Neural cell (in vitro differentiated cells): ENCODE measurements at regions not wholly inside any gene's neighbourhood (a gene's known extent, or its start where the extent isn't known, plus 50 kb on each side); places are given as distances from the start of the nearest gene placed in this dataset.

Experiments used
- H2AFZ ChIP-seq: fragments of 200-600, 300-800 bp; sonication (generic), shearing (Covaris generic); 2 replicates; pipeline ENCODE4 v1.6.0; 2014; ENCODE audit warnings: low read depth, mild to moderate bottlenecking, antibody characterized with exemption, low read length, moderate library complexity
- H3F3A ChIP-seq: fragments of 200-600 bp; shearing (Covaris generic); 2 replicates; pipeline ENCODE4 v1.6.1; 2016; ENCODE audit warnings: mild to moderate bottlenecking, moderate library complexity, mixed read lengths, antibody characterized with exemption, low read length; ENCODE audit not compliant: insufficient read depth, poor library complexity, severe bottlenecking
- H3K27ac ChIP-seq: fragments of 200-600, 300-800 bp; sonication (generic), shearing (Covaris generic); 2 replicates; pipeline ENCODE4 v1.5.1; 2014; ENCODE audit warnings: mild to moderate bottlenecking, low read length, moderate library complexity
- H3K27me3 ChIP-seq: fragments of 300-800, 200-600 bp; sonication (generic), shearing (Covaris generic); 2 replicates; pipeline ENCODE4 v1.6.0; 2014; ENCODE audit warnings: mild to moderate bottlenecking, low read depth, low read length, moderate library complexity; ENCODE audit not compliant: insufficient read depth
- H3K36me3 ChIP-seq: fragments of 300-800, 200-600 bp; sonication (generic), shearing (Covaris generic); 2 replicates; pipeline ENCODE4 v1.5.1; 2014; ENCODE audit warnings: mild to moderate bottlenecking, antibody characterized with exemption, low read length, moderate library complexity; ENCODE audit not compliant: insufficient read depth
- H3K4me2 ChIP-seq: fragments of 300-800, 200-600 bp; sonication (generic), shearing (Covaris generic); 2 replicates; pipeline ENCODE4 v1.6.0; 2014; ENCODE audit warnings: mild to moderate bottlenecking, low read length
- H3K4me3 ChIP-seq: fragments of 300-800, 200-600 bp; sonication (generic), shearing (Covaris generic); 2 replicates; pipeline ENCODE4 v1.5.1; 2014; ENCODE audit warnings: mild to moderate bottlenecking, low read length, moderate library complexity
- H3K79me2 ChIP-seq: fragments of 200-600 bp; shearing (Covaris generic); replicated peaks from 2 replicates; pipeline ENCODE4 v1.6.0; 2014; ENCODE audit warnings: mild to moderate bottlenecking, low read length, moderate library complexity; ENCODE audit not compliant: insufficient read depth
- H3K9ac ChIP-seq: fragments of 300-800, 200-600 bp; sonication (generic), shearing (Covaris generic); 2 replicates; pipeline ENCODE4 v1.6.1; 2016; ENCODE audit warnings: mild to moderate bottlenecking, low read length, mixed read lengths
- H3K9me2 ChIP-seq: fragments of 200-600 bp; shearing (Covaris generic); 2 replicates; pipeline ENCODE4 v1.6.1; 2016; ENCODE audit warnings: mild to moderate bottlenecking, low read length, mixed read lengths; ENCODE audit not compliant: insufficient read depth
- H3K9me3 ChIP-seq: fragments of 200-600, 300-800 bp; sonication (generic), shearing (Covaris generic); 2 replicates; pipeline ENCODE4 v1.6.1; 2016; ENCODE audit warnings: mild to moderate bottlenecking, mixed run types, low read length, moderate library complexity, mixed read lengths
- H4K20me1 ChIP-seq: fragments of 200-600 bp; shearing (Covaris generic); 2 replicates; pipeline ENCODE4 v1.6.1; 2016; ENCODE audit warnings: mild to moderate bottlenecking, mixed run types; ENCODE audit not compliant: insufficient read depth
- CTCF ChIP-seq: fragments of 450-650 bp; IDR thresholded peaks from 2 replicates; pipeline ENCODE4 v1.5.1; 2014; ENCODE audit warnings: antibody characterized with exemption, mild to moderate bottlenecking, moderate library complexity; ENCODE audit not compliant: poor library complexity, severe bottlenecking
- EP300 ChIP-seq: fragments of 450-650 bp; conservative IDR thresholded peaks from 2 replicates; pipeline ENCODE4 v1.6.1; 2014; ENCODE audit warnings: antibody characterized with exemption, mild to moderate bottlenecking, moderate library complexity; ENCODE audit not compliant: poor library complexity, severe bottlenecking
- EZH2 ChIP-seq: fragments of 200-600, 300-800 bp; shearing (Covaris generic), sonication (generic); IDR thresholded peaks from 2 replicates; pipeline ENCODE4 v1.6.1; 2014; ENCODE audit warnings: antibody characterized with exemption, low read length, borderline replicate concordance, mild to moderate bottlenecking; ENCODE audit not compliant: insufficient read depth, poor library complexity, severe bottlenecking
- MXI1 ChIP-seq: fragments of 450-650 bp; conservative IDR thresholded peaks from 2 replicates; pipeline ENCODE4 v1.6.1; 2014; ENCODE audit warnings: antibody characterized with exemption, mild to moderate bottlenecking; ENCODE audit not compliant: poor library complexity, severe bottlenecking
- POLR2AphosphoS5 ChIP-seq: IDR thresholded peaks from 2 replicates; pipeline ENCODE4 v1.6.1; 2012
- RAD21 ChIP-seq: fragments of 450-650 bp; conservative IDR thresholded peaks from 2 replicates; pipeline ENCODE4 v1.6.1; 2014; ENCODE audit warnings: antibody characterized with exemption, mild to moderate bottlenecking, moderate library complexity
- SMC3 ChIP-seq: fragments of 450-650 bp; conservative IDR thresholded peaks from 2 replicates; pipeline ENCODE4 v1.6.1; 2014; ENCODE audit warnings: antibody characterized with exemption, mild to moderate bottlenecking, moderate library complexity; ENCODE audit not compliant: poor library complexity
- TAF1 ChIP-seq: IDR thresholded peaks from 2 replicates; pipeline ENCODE4 v1.6.1; 2012; ENCODE audit warnings: low read depth
- TF ChIP-seq, protein P1 (sequence below): IDR thresholded peaks from 2 replicates; pipeline ENCODE4 v1.6.1; 2012; ENCODE audit warnings: borderline replicate concordance

GRCh38 chr4:64975177-64975576, 565.9 kb upstream of the TECRL start:
- H3K27ac ChIP-seq = no peak overlapping the region
- no peak overlapping the region for H3K4me2 ChIP-seq
- no peak overlapping the region for H3K9ac ChIP-seq
- no peaks in the 10 kb centered on the region for H4K20me1 ChIP-seq
- H3K79me2 ChIP-seq = no peaks in the 10 kb centered on the region
- H3K9me3 ChIP-seq = no peaks in the 10 kb centered on the region
- H3K9me2 ChIP-seq = no peaks in the 10 kb centered on the region
- no peaks in the 10 kb centered on the region for H3F3A ChIP-seq
- no peak overlapping the region for H3K4me3 ChIP-seq
- no peak overlapping the region for H2AFZ ChIP-seq
- H3K27me3 ChIP-seq = no peaks in the 10 kb centered on the region
- TF ChIP-seq TAF1 (no peak), POLR2AphosphoS5 (no peak), MXI1 (no peak), SMC3 (no peak), EP300 (no peak), EZH2 (no peak), RAD21 (no peak)
- TF ChIP-seq, protein P1, sequence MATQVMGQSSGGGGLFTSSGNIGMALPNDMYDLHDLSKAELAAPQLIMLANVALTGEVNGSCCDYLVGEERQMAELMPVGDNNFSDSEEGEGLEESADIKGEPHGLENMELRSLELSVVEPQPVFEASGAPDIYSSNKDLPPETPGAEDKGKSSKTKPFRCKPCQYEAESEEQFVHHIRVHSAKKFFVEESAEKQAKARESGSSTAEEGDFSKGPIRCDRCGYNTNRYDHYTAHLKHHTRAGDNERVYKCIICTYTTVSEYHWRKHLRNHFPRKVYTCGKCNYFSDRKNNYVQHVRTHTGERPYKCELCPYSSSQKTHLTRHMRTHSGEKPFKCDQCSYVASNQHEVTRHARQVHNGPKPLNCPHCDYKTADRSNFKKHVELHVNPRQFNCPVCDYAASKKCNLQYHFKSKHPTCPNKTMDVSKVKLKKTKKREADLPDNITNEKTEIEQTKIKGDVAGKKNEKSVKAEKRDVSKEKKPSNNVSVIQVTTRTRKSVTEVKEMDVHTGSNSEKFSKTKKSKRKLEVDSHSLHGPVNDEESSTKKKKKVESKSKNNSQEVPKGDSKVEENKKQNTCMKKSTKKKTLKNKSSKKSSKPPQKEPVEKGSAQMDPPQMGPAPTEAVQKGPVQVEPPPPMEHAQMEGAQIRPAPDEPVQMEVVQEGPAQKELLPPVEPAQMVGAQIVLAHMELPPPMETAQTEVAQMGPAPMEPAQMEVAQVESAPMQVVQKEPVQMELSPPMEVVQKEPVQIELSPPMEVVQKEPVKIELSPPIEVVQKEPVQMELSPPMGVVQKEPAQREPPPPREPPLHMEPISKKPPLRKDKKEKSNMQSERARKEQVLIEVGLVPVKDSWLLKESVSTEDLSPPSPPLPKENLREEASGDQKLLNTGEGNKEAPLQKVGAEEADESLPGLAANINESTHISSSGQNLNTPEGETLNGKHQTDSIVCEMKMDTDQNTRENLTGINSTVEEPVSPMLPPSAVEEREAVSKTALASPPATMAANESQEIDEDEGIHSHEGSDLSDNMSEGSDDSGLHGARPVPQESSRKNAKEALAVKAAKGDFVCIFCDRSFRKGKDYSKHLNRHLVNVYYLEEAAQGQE = no peak
- no peaks in the 10 kb centered on the region for H3K36me3 ChIP-seq

- Histone ChIP-seq H2AFZ (no peak overlapping the region), H3K4me2 (no peak overlapping the region)
Measured at GRCh38 chr4:64969081-64969480, 559.8 kb upstream of the TECRL start.

More at GRCh38 chr4:64969081-64969480, 559.8 kb upstream of the TECRL start:
- H3K9ac ChIP-seq = no peak overlapping the region
- no peak overlapping the region for H3K27ac ChIP-seq
- no peaks in the 10 kb centered on the region for H3K79me2 ChIP-seq
- no peak overlapping the region for H3K4me3 ChIP-seq
- H4K20me1 ChIP-seq = no peaks in the 10 kb centered on the region
- no peaks in the 10 kb centered on the region for H3F3A ChIP-seq
- H3K9me3 ChIP-seq = no peaks in the 10 kb centered on the region
- H3K27me3 ChIP-seq = no peaks in the 10 kb centered on the region
- H3K9me2 ChIP-seq = no peaks in the 10 kb centered on the region
- TF ChIP-seq, protein P1 = no peak
- TF ChIP-seq RAD21 = no peak
- no peak for TF ChIP-seq CTCF
- no peak for TF ChIP-seq TAF1
- TF ChIP-seq MXI1 = no peak
- TF ChIP-seq SMC3 = no peak
- no peak for TF ChIP-seq POLR2AphosphoS5
- no peak for TF ChIP-seq EP300
- TF ChIP-seq EZH2 = no peak
- no peaks in the 10 kb centered on the region for H3K36me3 ChIP-seq
